K562 (cell line): ENCODE measurements at regions not wholly inside any gene's neighbourhood (a gene's known extent, or its start where the extent isn't known, plus 50 kb on each side); places are given as distances from the start of the nearest gene placed in this dataset.

ENCODE experiments used
- ELF2 ChIP-seq: fragments of 250-450 bp; sonication (Bioruptor Pico); IDR thresholded peaks from 2 replicates; pipeline ENCODE4 v1.5.0; 2021; ENCODE audit warnings: mild to moderate bottlenecking
- ETV5 ChIP-seq: sonication (generic); formaldehyde crosslinking; IDR thresholded peaks from 2 replicates; pipeline ENCODE4 v1.4.0; 2020; ENCODE audit warnings: low read depth, mild to moderate bottlenecking, missing genetic modification reagents
- L3MBTL2 ChIP-seq: fragments of 450-650 bp; IDR thresholded peaks from 2 replicates; pipeline ENCODE4 v1.6.1; 2016; ENCODE audit warnings: mild to moderate bottlenecking, moderate library complexity
- NR2C2 ChIP-seq, 2 experiments: fragments of 200-800 bp in 1 of 2; sonication (Bioruptor generic) in 1 of 2; sonication (generic) in 1 of 2; formaldehyde crosslinking in 1 of 2; IDR thresholded peaks; 2 replicates each; pipeline versions ENCODE4 v1.6.1 to v1.8.0; 2016 to 2022; ENCODE audit warnings: mild to moderate bottlenecking in 1 of 2, missing compliant biosample characterization in 1 of 2, missing genetic modification characterization in 1 of 2, missing genetic modification reagents in 1 of 2
- REST ChIP-seq, 2 experiments: fragments of 450-650 bp; formaldehyde crosslinking in 1 of 2; IDR thresholded peaks; 2 replicates each; pipeline versions ENCODE4 v1.4.0 to v1.6.1; 2014 to 2020; ENCODE audit warnings: mild to moderate bottlenecking in 2 of 2, borderline replicate concordance in 1 of 2, low read depth in 1 of 2

GRCh38 chr4:35993606-35994005, 250.7 kb downstream of the ARAP2 start (continued):
- TF ChIP-seq REST (IDR thresholded peaks at IDR 0.05; ENCODE audit: borderline replicate concordance) (no peak), REST (CRISPR knock-in tag; IDR thresholded peaks at IDR 0.05; ENCODE audit: low read depth) (no peak), NR2C2 (CRISPR knock-in tag; IDR thresholded peaks at IDR 0.05) (no peak), NR2C2 (tag; IDR thresholded peaks at IDR 0.05) (no peak), ETV5 (CRISPR knock-in tag) (no peak), ELF2 (CRISPR knock-in tag) (no peak), L3MBTL2 (no peak)
